ENCODE measurements at regions not wholly inside any gene's neighbourhood (a gene's known extent, or its start where the extent isn't known, plus 50 kb on each side); places are given as distances from the start of the nearest gene placed in this dataset.

DNA sequence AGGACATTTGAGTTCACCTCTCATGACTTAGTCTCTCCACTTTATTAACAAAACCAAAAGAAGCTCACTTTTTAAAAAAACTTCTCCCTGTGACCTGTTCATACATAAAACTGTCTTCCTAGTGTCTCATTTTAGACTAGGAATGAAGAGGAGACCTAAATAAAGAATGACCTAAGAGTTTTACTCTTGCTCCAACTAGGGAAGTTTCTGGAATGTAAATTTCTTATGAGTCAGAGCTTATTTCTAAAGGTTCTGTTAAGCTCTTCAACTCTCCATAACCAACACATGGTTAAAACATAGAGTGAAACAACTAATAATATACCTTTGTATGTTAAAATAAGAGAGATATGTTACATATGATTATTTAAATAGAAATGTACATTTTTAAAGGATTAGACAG, 369.8 kb downstream of the EMP1 start:
- no peak for TF ChIP-seq RFX5 (IDR thresholded peaks at IDR 0.05; ENCODE audit: low read depth, low read length)
- no peak for TF ChIP-seq EED (IDR thresholded peaks at IDR 0.05; ENCODE audit: low read depth)
- TF ChIP-seq MXI1 (IDR thresholded peaks at IDR 0.05; ENCODE audit: low read depth, low read length) = no peak
- TF ChIP-seq, protein P1, sequence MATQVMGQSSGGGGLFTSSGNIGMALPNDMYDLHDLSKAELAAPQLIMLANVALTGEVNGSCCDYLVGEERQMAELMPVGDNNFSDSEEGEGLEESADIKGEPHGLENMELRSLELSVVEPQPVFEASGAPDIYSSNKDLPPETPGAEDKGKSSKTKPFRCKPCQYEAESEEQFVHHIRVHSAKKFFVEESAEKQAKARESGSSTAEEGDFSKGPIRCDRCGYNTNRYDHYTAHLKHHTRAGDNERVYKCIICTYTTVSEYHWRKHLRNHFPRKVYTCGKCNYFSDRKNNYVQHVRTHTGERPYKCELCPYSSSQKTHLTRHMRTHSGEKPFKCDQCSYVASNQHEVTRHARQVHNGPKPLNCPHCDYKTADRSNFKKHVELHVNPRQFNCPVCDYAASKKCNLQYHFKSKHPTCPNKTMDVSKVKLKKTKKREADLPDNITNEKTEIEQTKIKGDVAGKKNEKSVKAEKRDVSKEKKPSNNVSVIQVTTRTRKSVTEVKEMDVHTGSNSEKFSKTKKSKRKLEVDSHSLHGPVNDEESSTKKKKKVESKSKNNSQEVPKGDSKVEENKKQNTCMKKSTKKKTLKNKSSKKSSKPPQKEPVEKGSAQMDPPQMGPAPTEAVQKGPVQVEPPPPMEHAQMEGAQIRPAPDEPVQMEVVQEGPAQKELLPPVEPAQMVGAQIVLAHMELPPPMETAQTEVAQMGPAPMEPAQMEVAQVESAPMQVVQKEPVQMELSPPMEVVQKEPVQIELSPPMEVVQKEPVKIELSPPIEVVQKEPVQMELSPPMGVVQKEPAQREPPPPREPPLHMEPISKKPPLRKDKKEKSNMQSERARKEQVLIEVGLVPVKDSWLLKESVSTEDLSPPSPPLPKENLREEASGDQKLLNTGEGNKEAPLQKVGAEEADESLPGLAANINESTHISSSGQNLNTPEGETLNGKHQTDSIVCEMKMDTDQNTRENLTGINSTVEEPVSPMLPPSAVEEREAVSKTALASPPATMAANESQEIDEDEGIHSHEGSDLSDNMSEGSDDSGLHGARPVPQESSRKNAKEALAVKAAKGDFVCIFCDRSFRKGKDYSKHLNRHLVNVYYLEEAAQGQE (IDR thresholded peaks at IDR 0.05; ENCODE audit: low read depth, low read length) = no peak
- TF ChIP-seq CREB1 (IDR thresholded peaks at IDR 0.05; ENCODE audit: low read depth) = no peak
- TF ChIP-seq, protein P2, sequence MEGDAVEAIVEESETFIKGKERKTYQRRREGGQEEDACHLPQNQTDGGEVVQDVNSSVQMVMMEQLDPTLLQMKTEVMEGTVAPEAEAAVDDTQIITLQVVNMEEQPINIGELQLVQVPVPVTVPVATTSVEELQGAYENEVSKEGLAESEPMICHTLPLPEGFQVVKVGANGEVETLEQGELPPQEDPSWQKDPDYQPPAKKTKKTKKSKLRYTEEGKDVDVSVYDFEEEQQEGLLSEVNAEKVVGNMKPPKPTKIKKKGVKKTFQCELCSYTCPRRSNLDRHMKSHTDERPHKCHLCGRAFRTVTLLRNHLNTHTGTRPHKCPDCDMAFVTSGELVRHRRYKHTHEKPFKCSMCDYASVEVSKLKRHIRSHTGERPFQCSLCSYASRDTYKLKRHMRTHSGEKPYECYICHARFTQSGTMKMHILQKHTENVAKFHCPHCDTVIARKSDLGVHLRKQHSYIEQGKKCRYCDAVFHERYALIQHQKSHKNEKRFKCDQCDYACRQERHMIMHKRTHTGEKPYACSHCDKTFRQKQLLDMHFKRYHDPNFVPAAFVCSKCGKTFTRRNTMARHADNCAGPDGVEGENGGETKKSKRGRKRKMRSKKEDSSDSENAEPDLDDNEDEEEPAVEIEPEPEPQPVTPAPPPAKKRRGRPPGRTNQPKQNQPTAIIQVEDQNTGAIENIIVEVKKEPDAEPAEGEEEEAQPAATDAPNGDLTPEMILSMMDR (IDR thresholded peaks at IDR 0.05 in 2 of 3, conservative IDR thresholded peaks at IDR 0.05 in 1 of 3; ENCODE audit: control insufficient read depth in 2 of 3, extremely low read depth in 1 of 3, insufficient read depth in 1 of 3, low read depth in 3 of 3, low read length in 3 of 3) = no peak
- TF ChIP-seq, protein P3, sequence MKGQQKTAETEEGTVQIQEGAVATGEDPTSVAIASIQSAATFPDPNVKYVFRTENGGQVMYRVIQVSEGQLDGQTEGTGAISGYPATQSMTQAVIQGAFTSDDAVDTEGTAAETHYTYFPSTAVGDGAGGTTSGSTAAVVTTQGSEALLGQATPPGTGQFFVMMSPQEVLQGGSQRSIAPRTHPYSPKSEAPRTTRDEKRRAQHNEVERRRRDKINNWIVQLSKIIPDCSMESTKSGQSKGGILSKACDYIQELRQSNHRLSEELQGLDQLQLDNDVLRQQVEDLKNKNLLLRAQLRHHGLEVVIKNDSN (IDR thresholded peaks at IDR 0.05; ENCODE audit: borderline replicate concordance, extremely low read length, insufficient read depth, low read depth, low read length) = no peak
- no peak for TF ChIP-seq MEF2A (IDR thresholded peaks at IDR 0.05; ENCODE audit: insufficient read depth, low read depth, low read length)
- TF ChIP-seq CEBPB (IDR thresholded peaks at IDR 0.05; ENCODE audit: borderline replicate concordance in 1 of 2, low read depth in 2 of 2, low read length in 2 of 2) = no peak
- TF ChIP-seq EP300 (IDR thresholded peaks at IDR 0.05; ENCODE audit: borderline replicate concordance in 1 of 2, control insufficient read depth in 1 of 2, low read depth in 2 of 2, low read length in 2 of 2) = no peak

Data from GM12878 (cell line).